Endometrium (tissue), 2 donors: ENCODE measurements at regions not wholly inside any gene's neighbourhood (a gene's known extent, or its start where the extent isn't known, plus 50 kb on each side); places are given as distances from the start of the nearest gene placed in this dataset.

ENCODE experiments used
- FAIRE-seq: peaks from 2 replicates; lab custom pipeline; 2012; peaks lifted over from hg19 to GRCh38; lab: Jason Lieb, UNC
- donor health status: control.
- donor health status: control.

DNA sequence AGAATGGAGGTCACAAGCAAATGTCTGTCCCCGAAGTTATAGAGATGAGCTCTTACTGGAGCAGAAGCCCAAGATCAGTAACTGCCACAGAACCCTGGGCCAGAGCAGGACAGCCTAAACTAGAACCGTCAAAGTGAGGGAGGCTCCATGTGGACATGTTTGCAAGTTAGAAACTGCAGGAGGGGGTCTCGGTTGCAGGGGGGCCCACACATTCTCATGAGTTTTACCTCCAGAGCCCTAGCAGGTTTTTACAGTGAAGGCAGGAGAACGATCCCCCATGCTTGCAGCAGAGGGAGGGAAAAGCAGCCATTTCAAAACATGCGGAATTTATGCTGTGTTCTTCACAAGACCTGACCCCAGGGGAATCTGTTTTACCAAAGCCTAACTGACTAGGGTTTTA is 133.5 kb upstream of the B3GAT1 start:
- FAIRE-seq = no peak

DNA sequence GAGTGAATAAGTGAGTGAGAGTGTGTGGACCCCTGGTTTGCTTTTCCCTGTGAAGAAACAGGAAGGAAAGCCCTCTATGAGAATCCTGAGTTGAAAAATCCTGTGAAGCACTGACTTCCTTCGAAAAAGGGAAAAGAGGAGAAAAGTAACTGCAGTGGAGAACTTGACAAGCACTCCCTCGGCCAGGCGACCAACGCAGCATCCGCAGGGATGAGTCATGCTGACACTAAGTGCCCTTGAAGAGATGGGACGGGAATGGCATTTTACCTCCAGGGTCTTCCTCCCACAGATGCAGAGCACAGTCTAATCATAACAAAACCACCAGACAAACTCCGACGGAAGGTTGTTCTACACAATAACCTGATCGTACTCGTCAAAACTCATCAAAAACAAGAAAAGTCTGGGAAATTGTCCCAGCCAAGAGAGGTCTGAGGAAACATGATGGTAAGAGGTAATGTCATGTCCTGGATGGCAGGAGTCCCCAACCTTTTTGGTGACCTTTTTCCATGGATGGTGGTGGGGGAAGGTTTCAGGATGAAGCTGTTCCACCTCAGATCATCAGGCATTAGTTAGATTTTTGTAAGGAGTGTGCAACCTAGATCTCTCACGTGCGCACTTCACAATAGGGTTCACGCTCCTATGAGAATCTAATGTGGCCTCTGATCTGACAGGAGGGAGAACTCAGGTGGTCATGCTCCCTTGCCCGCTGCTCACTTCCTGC is 132.2 kb upstream of the B3GAT1 start:
- FAIRE-seq = no peak

DNA sequence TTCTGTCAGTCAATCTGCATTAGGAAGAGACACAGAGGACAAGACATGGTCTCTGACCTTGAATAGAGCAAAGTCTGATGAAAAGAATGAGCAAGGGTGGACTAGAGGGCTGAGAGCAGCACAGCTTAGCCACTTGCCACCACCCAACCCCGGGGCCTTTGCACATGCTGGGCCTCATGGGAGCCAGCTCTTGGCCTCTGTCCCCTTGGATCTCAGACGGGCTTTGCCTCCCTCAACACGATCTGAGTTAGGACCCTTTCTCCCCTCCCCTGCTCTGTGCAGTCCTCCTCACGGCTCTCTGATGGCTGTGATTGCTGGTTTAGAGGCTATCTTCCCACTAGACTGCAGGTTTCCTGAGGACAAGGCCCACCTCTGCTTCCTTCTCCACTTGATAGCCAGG is 131.6 kb upstream of the B3GAT1 start:
- no peak for FAIRE-seq

DNA sequence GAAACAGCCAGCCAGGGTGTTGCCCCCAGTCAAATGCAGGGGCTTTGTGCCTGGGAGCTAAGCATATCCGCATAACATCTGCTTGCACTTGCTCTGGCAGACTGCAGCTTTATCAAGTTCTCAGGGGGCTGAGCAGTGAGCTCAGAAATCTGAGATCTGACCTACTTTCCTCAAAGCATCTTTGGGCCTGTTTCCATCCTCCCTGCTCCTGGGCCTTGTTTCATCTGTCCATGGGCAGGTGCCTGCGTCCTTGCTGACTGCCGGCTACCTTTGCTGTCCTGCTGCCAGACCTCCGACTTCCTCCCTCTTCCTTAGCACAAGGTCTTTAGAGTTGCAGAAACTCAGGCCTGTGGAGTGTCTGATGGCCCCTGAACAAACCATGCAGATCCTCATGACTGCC is 131.2 kb upstream of the B3GAT1 start:
- FAIRE-seq = no peak

DNA sequence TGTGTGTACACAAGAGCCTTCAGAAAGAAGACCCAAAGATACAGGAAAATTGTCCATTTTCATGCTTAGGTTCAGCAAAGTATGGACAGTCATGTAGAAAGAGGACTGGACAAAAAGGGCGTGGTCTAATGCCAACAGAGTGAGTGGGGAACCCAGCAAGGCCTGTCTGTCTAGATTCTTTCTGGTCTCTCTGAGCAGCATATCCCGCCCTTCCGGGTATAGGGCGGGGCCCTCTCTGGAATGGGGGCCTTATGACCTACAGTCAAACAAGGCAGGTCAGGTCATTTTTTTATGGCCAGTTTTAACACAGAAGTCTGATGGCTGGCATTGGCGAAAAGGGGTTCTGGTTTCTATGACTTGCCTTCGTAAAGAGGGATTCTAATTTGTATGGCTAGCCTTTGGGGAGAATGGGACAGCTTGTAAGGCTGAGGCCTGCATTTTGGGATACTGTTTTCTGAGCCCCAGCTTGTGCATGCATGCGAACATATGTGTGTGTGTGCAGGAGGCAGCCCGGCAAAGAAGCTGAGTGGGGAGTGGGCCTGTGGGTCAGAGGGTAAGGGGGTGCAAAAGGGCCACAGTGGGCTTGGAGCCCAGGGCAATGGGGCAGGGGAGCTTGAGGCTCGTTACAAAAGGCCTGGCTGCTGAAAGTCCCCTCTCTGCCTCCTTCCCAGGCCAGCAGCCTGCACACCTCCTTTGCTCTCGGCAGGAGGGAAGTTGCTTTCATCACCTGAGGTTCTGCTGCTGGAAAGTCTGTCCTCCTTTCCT is 130.5 kb upstream of the B3GAT1 start:
- no peak for FAIRE-seq

DNA sequence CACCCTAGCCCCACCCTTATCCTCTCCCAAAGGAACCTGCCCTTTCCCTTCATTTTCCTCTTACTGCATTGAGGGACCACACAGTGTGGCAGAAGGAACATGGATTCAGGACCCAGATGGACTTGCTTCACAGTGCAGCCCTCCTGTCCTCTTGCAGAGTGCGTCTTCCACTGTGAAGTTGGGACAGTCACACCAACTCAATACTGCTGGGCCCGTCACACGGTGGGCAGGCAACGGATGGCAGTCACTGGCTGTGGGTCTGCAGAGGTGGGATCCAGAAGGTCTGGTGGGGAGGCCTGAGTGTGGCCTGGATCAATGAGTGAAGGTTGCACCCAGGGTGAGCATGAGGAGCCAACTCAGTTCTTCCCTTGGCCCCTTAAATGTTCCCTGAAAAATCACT is 129.9 kb upstream of the B3GAT1 start:
- no peak for FAIRE-seq

DNA sequence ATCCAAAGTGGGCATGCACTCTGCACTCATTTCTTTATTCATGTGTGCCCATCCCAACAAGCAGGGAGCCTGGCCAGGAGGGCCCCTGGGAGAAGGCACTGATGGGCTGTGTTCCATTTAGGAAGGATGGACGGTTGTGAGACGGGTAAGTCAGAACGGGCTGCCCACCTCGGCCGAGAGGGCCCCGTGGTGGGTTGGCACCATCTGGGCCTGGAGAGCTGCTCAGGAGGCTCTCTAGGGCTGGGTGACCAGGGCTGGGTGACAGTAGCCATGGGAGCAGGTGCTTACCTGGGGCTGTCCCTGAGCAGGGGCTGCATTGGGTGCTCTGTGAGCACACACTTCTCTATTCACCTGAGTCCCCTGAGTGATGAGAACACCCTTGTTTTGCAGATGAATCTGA is 129.3 kb upstream of the B3GAT1 start:
- no peak for FAIRE-seq

DNA sequence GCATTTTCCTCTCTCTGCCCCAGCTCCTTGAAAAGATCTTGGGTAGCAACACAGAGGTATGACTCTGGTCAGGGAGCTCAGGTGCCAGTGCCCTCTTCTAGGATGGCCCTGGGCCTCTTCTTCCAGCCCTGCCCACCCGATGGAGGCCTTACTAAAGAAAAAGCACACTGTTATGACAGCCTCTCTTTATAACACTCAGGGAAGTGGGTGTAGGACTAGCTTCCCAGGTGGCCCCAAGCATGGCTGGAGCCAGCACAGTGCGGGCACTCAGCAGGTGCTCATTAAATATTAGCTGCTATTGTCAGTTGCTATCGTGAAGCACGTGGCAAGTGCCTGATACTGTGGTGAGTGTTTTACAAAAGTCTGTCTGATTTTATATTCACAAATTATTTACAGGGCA is 127.2 kb upstream of the B3GAT1 start:
- FAIRE-seq = no peak

DNA sequence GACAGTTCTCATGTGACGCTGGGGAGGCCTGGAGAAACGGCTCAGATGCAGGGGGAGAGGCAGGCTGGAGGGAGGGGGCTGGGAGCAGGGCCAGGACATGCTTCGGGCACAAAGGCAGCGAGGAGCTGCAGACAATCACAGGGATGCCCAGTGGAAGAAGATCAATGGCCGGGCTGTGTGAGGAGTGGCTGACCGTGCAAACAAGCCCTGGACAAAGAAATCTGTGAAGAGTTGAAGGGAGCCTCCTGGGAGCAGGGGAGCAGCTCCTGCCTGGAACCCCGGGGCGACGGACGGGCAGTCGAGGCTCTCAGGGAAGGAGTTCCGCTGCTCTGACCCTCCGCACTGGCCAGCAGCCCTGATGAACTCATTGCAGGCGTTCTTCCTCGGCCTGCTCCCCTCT is 126.7 kb upstream of the B3GAT1 start:
- FAIRE-seq = no peak

DNA sequence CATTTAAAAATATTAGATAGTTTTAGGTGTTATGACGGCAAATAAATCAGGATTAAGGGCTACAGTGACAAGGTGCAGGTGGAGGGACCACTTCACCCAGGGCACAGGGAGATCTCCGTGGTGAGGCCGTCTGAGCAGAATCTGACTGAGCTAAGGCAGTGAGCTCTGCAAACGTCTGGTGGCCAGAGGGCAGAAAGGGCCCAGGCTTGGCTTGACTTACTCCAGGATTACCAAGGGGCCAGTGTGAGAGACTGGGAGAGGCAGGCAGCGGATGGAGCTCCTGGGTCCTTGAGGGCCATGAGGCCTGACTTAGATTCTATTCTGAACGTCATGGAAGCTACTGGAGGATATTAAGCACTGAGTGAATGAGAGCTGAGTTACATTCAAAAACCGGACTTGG is 125.9 kb upstream of the B3GAT1 start:
- no peak for FAIRE-seq

DNA sequence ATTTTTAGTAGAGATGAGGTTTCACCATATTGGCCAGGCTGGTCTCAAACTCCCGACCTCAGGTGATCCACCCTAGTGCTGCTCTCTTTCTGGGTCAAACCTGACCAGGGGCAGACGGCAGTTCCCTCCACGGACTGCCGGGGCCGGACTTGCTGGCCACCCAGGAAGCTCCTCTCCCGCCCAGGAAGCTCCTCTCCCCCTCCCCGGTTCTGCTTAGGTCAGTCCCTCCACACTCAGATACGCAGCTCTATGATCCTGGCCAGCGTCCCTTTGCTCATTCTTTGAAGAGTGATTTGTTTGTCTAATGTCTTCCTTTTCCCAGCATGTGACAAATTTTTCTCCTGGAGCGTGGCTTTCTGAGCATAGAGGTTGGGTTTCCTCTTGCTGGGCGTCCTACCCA is 125.3 kb upstream of the B3GAT1 start:
- no peak for FAIRE-seq

DNA sequence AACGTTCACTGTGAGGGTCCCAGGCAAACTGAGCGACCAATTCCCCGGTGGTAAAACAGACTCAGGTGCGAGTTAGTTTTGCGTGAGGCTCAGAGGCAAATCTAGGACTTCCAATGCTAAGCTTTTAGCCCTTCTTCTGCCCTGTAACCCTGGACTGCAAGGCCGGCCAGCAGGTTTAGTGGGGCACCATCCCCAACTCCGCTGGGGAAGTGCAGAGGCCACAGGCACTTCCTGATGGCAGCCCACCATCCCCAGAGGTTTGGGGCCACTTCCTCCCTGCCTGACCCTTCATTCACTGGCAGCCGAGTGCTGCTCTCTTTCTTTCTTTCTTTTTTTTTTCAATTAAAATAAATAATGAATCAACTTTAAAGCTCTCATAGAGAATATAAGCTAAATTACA is 124.6 kb upstream of the B3GAT1 start:
- FAIRE-seq = no peak

DNA sequence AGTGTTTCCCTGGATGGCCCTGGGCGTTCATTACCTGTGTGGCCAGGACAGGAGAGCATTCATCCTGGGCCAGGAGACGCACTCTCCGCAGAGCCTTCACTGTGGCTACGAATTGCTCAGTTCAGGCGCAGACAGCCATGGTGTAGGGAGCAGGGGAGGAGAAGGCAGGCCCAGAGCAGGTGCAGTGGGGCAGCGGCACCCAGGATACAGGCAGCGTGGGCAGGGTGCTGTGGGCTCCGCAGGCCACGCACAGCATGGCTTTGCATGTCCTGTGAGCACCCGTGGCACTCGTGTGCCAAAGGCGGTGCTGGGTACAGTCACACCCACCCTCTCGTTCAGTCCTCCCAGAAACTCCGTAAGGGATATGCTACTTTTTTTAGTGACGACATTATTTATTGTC is 124.2 kb upstream of the B3GAT1 start:
- no peak for FAIRE-seq

DNA sequence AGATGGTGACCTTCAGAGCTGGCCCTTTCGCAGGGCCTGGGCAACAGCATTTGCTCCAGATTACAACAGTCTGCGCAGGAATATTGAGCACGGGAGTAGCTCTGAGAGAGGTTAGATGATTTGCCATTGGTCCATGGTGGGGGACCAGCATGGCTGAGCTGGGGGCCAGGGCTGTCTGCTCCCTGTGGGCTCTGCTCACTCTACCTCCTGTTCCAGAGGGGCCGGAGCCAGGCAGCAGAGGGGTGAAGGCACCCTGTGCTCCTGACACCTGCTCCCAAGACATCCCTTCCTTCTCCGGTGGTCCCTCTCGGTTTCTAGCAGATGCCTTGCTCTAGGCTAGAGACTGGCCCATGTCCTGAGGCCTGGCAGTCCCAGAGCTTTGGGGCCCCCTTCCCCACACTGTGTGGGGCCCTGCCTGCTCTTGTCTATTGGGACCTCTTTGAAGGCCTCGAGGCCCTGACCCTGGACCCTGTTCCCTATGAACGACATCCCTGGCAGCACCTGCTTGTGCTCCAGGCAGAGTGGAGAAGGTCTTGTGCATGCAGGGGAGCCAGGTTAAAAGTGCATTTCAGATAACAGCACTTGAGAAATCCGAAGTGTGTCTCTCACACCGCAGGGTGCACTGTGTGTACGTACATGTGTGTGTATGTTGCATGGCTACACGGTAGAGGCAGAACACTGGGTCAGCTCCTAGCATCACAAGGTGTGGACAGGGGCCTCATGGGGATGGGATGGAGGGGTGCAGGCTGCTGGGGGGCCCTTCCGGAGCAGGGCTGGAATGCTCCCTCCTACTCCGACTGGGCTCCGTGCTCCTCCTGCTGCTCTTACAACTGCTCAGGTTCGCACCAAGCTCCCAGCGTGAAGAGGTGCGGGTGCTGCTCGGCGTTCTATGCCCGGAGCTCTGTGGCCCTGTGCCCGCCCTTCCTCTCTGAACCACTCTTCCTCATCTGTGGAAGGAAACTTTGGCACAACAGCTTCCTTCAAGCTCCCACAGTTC is 123.3 kb upstream of the B3GAT1 start:
- no peak for FAIRE-seq

DNA sequence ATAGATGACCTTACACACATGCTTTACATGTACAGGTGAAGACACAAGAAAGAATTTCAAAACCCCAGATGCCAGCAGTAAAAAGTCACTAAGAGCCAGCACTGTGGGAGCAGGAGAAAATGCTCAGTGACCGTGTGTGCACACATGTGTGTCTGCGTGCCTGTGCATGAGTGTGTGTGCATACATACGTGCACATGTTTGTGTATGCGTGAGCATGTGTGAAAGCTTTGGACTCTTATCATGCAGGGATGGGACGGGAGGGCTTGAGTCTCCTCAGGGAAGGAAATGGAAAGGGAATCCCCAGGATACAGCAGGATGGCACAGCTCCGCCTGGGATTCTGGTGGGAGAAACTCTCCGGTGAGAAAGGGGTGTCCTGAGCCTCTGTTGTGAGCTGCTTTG is 121.5 kb upstream of the B3GAT1 start:
- FAIRE-seq = no peak

DNA sequence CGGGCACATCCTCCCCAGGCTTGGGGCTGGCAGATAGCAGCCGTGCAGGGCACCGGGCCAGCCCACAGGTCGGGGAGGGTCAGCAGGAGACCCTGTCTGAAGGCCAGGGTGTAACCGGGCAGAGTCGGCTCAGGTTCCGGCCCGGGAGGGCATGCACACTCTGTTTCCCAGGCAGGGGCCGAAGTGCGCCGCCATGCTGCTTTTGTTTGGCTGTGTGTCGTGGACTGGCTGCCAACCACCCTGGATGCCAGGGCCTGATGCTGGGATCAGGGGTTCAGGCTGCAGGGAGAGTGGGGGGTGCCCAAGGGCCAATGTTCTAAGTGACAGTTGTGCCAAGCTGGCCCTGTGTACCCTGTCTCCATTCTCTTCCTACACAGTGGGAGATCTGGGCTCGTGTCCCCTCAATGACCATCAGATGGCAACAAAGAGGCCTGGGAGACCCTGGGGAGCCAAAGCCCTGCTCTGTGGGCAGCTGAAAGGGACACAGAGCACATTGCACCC is 120.9 kb upstream of the B3GAT1 start:
- no peak for FAIRE-seq

DNA sequence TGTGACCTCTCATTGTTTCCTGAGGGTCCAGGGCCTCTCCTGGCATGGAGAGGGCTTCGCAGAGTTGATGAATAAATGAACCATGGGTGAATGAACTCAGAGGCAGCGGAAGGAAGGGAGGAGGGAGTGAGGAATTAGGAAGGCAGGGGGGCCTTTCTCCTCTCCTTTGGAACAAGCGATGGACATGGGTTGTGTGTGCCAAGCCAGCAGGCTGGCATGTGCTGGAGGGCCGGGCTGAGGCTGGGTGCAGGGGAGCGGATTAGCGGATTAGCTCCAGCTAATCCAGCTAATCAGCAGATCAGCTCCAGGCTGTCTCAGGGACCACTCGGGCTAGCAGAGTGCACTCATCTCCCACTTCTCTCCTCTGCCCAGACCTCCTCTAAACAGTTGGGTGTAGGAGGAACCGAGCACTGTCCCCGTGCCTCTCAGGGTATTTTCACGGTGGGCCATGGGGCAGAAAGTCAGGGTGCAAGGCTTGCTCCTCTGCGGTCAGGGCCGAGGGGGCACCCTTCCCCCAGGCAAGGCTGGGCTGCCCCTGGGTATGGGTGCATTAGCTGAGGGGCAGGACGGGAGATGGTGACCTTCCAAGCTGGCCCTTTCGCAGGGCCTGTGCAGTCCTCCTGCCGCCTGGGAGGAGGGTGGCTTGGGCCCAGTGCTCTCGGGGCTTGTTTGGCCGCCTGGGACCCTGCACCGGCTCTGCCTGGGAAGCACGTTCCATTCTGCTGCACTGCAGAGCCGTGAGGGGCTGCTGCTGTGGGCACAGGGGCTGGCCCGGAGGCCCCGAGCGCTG is 120.3 kb upstream of the B3GAT1 start:
- no peak for FAIRE-seq

DNA sequence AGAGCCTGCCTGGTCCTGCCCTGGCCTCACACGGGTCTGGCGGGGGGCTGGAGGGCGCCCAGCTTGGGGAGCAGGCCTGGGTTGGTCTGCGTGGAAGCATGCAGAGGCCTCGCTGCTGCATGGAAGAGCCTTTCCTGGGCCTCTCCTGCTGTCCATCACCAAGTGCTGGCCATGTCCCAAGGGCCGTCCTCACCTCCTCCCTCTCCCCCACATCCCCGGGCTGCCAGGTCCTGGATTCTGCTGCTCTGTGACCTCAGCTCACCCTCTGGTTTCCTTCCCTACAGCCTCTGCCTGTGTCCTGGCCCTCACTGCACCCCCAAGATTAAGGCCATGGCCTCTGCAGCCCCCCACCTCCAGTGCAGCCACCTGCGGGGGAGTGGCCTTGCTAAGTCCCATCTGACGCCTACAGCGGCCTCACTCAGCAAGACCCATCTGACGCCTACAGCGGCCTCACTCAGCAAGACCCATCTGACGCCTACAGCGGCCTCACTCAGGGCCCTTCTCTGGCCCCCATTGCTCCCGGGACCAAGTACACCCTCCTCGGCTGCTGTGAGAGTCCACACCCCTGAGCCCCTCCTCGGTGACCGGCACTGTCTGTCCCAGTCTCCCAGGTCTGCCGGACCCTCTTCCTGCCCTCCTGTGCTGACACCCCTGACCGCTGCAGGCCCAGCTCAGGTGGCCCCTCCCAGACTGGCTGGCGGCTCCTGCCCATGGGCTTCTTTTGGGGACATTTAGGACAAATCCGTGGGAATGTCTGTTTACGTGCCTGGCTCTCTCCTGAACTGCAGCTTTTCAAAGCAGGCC is 119.5 kb upstream of the B3GAT1 start:
- FAIRE-seq = no peak

DNA sequence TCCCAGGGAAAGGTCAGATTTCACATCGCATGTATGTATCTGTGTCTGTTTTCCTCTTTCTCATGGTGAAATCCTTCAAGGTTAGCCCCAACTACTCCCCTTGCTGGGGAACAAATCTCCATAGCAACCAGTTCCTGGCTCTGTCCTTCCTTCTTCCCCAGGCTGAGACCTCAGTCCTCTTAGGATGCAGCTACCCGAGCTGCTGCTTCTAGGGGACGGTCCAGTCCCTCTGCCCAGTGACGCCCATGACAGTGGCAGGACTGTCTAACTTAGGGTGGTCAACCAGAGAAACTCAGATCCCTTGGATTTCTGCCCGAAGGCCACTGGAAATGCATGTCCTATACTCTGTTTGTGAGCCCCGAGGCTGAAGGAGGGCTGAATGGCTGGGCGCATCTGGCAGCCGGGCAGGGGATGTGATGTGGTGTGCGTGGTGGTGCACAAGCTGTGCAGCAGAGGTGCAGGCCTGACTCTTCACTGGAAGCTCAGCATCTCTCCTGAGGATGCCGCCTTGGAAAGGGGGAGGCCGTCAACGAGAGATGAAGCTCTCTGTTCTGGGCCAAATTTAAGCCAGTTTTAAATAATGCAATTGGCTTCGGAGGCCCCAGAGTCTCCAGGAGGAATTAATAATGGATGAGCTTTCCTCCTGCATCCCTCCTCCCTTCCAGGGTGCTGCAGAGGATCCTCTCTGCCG is 118.7 kb upstream of the B3GAT1 start:
- FAIRE-seq = no peak
